CD14-positive monocyte (primary cell): ENCODE measurements at regions not wholly inside any gene's neighbourhood (a gene's known extent, or its start where the extent isn't known, plus 50 kb on each side); places are given as distances from the start of the nearest gene placed in this dataset.

Experiments
- DNase-seq, 3 donors: peaks; one replicate each; pipeline ENCODE4 v3.0.0-alpha.2; 2011 to 2022
- H2AFZ ChIP-seq: 2 replicates; pipeline ENCODE4 v1.6.0; 2012; ENCODE audit warnings: mild to moderate bottlenecking, low read depth, low read length, inconsistent platforms; ENCODE audit not compliant: insufficient read depth, poor library complexity, severe bottlenecking
- H3K27ac ChIP-seq, 2 donors: 1 replicate in 1 of 2; 2 replicates in 1 of 2; pipeline ENCODE4 v1.5.1; 2012 to 2013; ENCODE audit warnings: low read length in 2 of 2, control low read depth in 1 of 2, inconsistent platforms in 1 of 2, low read depth in 1 of 2, mild to moderate bottlenecking in 1 of 2
- H3K27me3 ChIP-seq, 2 donors: one replicate each; pipeline versions ENCODE4 v1.6.0 to v1.6.1; 2011 to 2013; ENCODE audit warnings: low read length in 2 of 2; ENCODE audit not compliant: control insufficient read depth in 2 of 2, insufficient read depth in 2 of 2
- H3K36me3 ChIP-seq, 2 donors: replicated peaks in 1 of 2; 1 replicate in 1 of 2; 2 replicates in 1 of 2; pipeline versions ENCODE4 v1.5.1 to v1.6.1; 2012 to 2013; ENCODE audit warnings: low read length in 2 of 2, control low read depth in 1 of 2, inconsistent platforms in 1 of 2, mild to moderate bottlenecking in 1 of 2; ENCODE audit not compliant: insufficient read depth in 2 of 2, control insufficient read depth in 1 of 2
- H3K4me1 ChIP-seq, 2 donors: 1 replicate in 1 of 2; 2 replicates in 1 of 2; pipeline versions ENCODE4 v1.5.1 to v1.6.1; 2012 to 2013; ENCODE audit warnings: low read length in 2 of 2, control low read depth in 1 of 2, inconsistent platforms in 1 of 2, mild to moderate bottlenecking in 1 of 2, moderate library complexity in 1 of 2; ENCODE audit not compliant: insufficient read depth in 2 of 2, control insufficient read depth in 1 of 2
- H3K4me2 ChIP-seq: replicated peaks from 2 replicates; pipeline ENCODE3; 2012; ENCODE audit warnings: low read length, moderate library complexity, mild to moderate bottlenecking; ENCODE audit not compliant: poor library complexity, severe bottlenecking; ENCODE audit errors: extremely low read depth
- H3K4me3 ChIP-seq, 3 experiments: fragments of 200-600 bp in 1 of 3; sonication (generic) in 1 of 3; replicated peaks in 1 of 3; 1 replicate in 2 of 3; 2 replicates in 1 of 3; pipeline ENCODE4 v1.5.1; 2011 to 2013; ENCODE audit warnings: low read length in 3 of 3, mild to moderate bottlenecking in 3 of 3, control low read depth in 2 of 3, low read depth in 2 of 3, inconsistent platforms in 1 of 3, moderate library complexity in 1 of 3
- H3K79me2 ChIP-seq: 2 replicates; pipeline ENCODE4 v1.6.0; 2012; ENCODE audit warnings: mild to moderate bottlenecking, control low read depth, inconsistent platforms, low read length, moderate library complexity; ENCODE audit not compliant: insufficient read depth
- H3K9ac ChIP-seq: 2 replicates; pipeline ENCODE4 v1.6.0; 2017; ENCODE audit warnings: low read length, mild to moderate bottlenecking; ENCODE audit not compliant: insufficient read depth, poor library complexity, severe bottlenecking
- H3K9me3 ChIP-seq, 2 donors: replicated peaks in 1 of 2; 1 replicate in 1 of 2; 2 replicates in 1 of 2; pipeline versions ENCODE4 v1.5.1 to v1.6.1; 2012 to 2013; ENCODE audit warnings: low read length in 2 of 2, control low read depth in 1 of 2; ENCODE audit not compliant: control insufficient read depth in 1 of 2, insufficient read depth in 1 of 2
- H4K20me1 ChIP-seq: 2 replicates; pipeline ENCODE4 v1.6.0; 2012; ENCODE audit warnings: mild to moderate bottlenecking, low read length, control low read depth, moderate library complexity; ENCODE audit not compliant: insufficient read depth
- H3K27ac Mint-ChIP-seq, 7 donors: one replicate each; pipeline ENCODE4 v1.8.0; 2020; ENCODE audit warnings: mild to moderate bottlenecking in 7 of 7, mixed read lengths in 7 of 7, moderate library complexity in 6 of 7, inconsistent platforms in 2 of 7
- H3K27me3 Mint-ChIP-seq, 3 donors: one replicate each; pipeline ENCODE4 v1.8.0; 2021 to 2022; ENCODE audit warnings: low read depth in 3 of 3, mild to moderate bottlenecking in 3 of 3, mixed read lengths in 3 of 3, moderate library complexity in 3 of 3, inconsistent platforms in 1 of 3
- H3K36me3 Mint-ChIP-seq, 2 donors: one replicate each; pipeline ENCODE4 v1.8.0; 2020; ENCODE audit warnings: mixed read lengths in 2 of 2, inconsistent platforms in 1 of 2, mild to moderate bottlenecking in 1 of 2
- H3K4me1 Mint-ChIP-seq: one replicate; pipeline ENCODE4 v1.8.0; 2020; ENCODE audit warnings: mild to moderate bottlenecking, mixed read lengths
- H3K4me3 Mint-ChIP-seq, 2 donors: one replicate each; pipeline ENCODE4 v1.8.0; 2020; ENCODE audit warnings: mild to moderate bottlenecking in 2 of 2, mixed read lengths in 2 of 2, moderate library complexity in 1 of 2
- H3K9me3 Mint-ChIP-seq, 7 donors: one replicate each; pipeline ENCODE4 v1.8.0; 2020 to 2022; ENCODE audit warnings: mixed read lengths in 7 of 7, mild to moderate bottlenecking in 6 of 7, moderate library complexity in 6 of 7, inconsistent platforms in 2 of 7
- WGBS: methylation state at CpG from one replicate; pipeline ENCODE4 v1.1.5; 2013; ENCODE audit warnings: missing lambda C conversion rate; ENCODE audit not compliant: insufficient coverage; 5-methylcytosine and 5-hydroxymethylcytosine counted together
- intact Hi-C, 2 donors: fragments of 100-400 bp; cut with micrococcal nuclease; formaldehyde crosslinking; loops; one replicate each; pipeline versions ENCODE4 v1.15.0 to v1.15.1; 2023
- TF ChIP-seq, protein P1 (sequence below): fragments of 200-600 bp; IDR thresholded peaks from one replicate; pipeline ENCODE4 v1.8.0; 2022; ENCODE audit warnings: antibody characterized with exemption, mild to moderate bottlenecking

GRCh38 chr11:70757241-70757640 lies 358.9 kb downstream of the CTTN start:
- intact Hi-C loops: loop anchor here (10.0 kb wide), 2 partner anchors 282 to 292 kb away; no protein-coding TSS in a partner anchor
- DNase-seq: no peak
- H3K79me2 ChIP-seq: no peaks in the 10 kb centered on the region
- no peaks in the 10 kb centered on the region for H4K20me1 ChIP-seq
- no peak overlapping the region for H2AFZ ChIP-seq
- peaks cover 0 to 1% of the 10 kb centered on the region in 2 donors for H3K9me3 ChIP-seq
- H3K4me2 ChIP-seq: no peak overlapping the region
- 93% methylated on average over 4 of the region's 8 CpGs for WGBS
- no peak overlapping the region for H3K27ac Mint-ChIP-seq
- H3K4me3 Mint-ChIP-seq: no peak overlapping the region
- no peak overlapping the region for H3K27ac ChIP-seq
- peaks cover 9 to 13% (median 11%) of the 10 kb centered on the region in 3 donors for H3K27me3 Mint-ChIP-seq
- peaks cover 2 to 14% (median 4%) of the 10 kb centered on the region in 7 donors for H3K9me3 Mint-ChIP-seq
- no peak overlapping the region for H3K4me3 ChIP-seq
- H3K4me1 ChIP-seq: no peaks in the 10 kb centered on the region
- no peaks in the 10 kb centered on the region for H3K36me3 Mint-ChIP-seq
- TF ChIP-seq, protein P1, sequence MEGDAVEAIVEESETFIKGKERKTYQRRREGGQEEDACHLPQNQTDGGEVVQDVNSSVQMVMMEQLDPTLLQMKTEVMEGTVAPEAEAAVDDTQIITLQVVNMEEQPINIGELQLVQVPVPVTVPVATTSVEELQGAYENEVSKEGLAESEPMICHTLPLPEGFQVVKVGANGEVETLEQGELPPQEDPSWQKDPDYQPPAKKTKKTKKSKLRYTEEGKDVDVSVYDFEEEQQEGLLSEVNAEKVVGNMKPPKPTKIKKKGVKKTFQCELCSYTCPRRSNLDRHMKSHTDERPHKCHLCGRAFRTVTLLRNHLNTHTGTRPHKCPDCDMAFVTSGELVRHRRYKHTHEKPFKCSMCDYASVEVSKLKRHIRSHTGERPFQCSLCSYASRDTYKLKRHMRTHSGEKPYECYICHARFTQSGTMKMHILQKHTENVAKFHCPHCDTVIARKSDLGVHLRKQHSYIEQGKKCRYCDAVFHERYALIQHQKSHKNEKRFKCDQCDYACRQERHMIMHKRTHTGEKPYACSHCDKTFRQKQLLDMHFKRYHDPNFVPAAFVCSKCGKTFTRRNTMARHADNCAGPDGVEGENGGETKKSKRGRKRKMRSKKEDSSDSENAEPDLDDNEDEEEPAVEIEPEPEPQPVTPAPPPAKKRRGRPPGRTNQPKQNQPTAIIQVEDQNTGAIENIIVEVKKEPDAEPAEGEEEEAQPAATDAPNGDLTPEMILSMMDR: no peak
- H3K9ac ChIP-seq: no peak overlapping the region
- peaks cover 0 to 10% of the 10 kb centered on the region in 2 donors for H3K27me3 ChIP-seq
- H3K4me1 Mint-ChIP-seq: no peaks in the 10 kb centered on the region
- H3K36me3 ChIP-seq: no peaks in the 10 kb centered on the region

GRCh38 chr11:70758206-70758605 lies 359.9 kb downstream of the CTTN start:
- Histone ChIP-seq H3K27me3 (peaks cover 0 to 10% of the 10 kb centered on the region in 2 donors), H3K36me3 (no peaks in the 10 kb centered on the region), H3K4me3 (no peak overlapping the region), H3K4me1 (no peaks in the 10 kb centered on the region), H3K27ac (no peak overlapping the region), H2AFZ (no peak overlapping the region), H3K79me2 (no peaks in the 10 kb centered on the region), H4K20me1 (no peaks in the 10 kb centered on the region), H3K4me2 (no peak overlapping the region), H3K9me3 (no peaks in the 10 kb centered on the region), H3K9ac (no peak overlapping the region)
- TF ChIP-seq, protein P1: no peak
- intact Hi-C loops: loop anchor here (10.0 kb wide), 2 partner anchors 283 to 293 kb away; no protein-coding TSS in a partner anchor
- Mint-ChIP-seq H3K36me3 (no peaks in the 10 kb centered on the region), H3K9me3 (peaks cover 0 to 10% (median 3%) of the 10 kb centered on the region in 7 donors), H3K27me3 (peaks cover 8 to 13% (median 11%) of the 10 kb centered on the region in 3 donors), H3K4me1 (no peaks in the 10 kb centered on the region), H3K4me3 (no peak overlapping the region), H3K27ac (no peak overlapping the region)
- DNase-seq: no peak
- WGBS: 93% methylated on average over 20 of the region's 20 CpGs
